SIG-M5 treated with dmso at 0.1 percent for 504 hours (cell line): ENCODE measurements at regions not wholly inside any gene's neighbourhood (a gene's known extent, or its start where the extent isn't known, plus 50 kb on each side); places are given as distances from the start of the nearest gene placed in this dataset.

ENCODE experiments used
- DNase-seq: peaks from one replicate; lab custom pipeline; 2025; ENCODE audit not compliant: unreplicated experiment; lab: John Stamatoyannopoulos, UW

- no peak for DNase-seq
Measured at GRCh38 chr1:22262583-22262982, 119.7 kb upstream of the WNT4 start.

- no peak for DNase-seq
Measured at GRCh38 chr1:22263359-22263758, 120.5 kb upstream of the WNT4 start.

- no peak for DNase-seq
Measured at GRCh38 chr1:22264464-22265341, 121.8 kb upstream of the WNT4 start.

- no peak for DNase-seq
Measured at GRCh38 chr1:22266141-22266540, 123.2 kb upstream of the WNT4 start.

GRCh38 chr1:22267413-22268175 lies 124.7 kb upstream of the WNT4 start:
- no peak for DNase-seq

GRCh38 chr1:22268327-22268726 lies 125.4 kb upstream of the WNT4 start:
- DNase-seq: no peak

- no peak for DNase-seq
Measured at GRCh38 chr1:22271847-22272801, 129.2 kb upstream of the WNT4 start.

GRCh38 chr1:22273686-22274681 lies 131.1 kb upstream of the WNT4 start:
- no peak for DNase-seq

- peak; percentile 9 for DNase-seq
Measured at GRCh38 chr1:22275167-22275566, 132.3 kb upstream of the WNT4 start.

GRCh38 chr1:22275626-22276395 lies 132.9 kb upstream of the WNT4 start:
- DNase-seq: peak; percentile 31

- no peak for DNase-seq
Measured at GRCh38 chr1:22276396-22276748, 133.5 kb upstream of the WNT4 start.

GRCh38 chr1:22277662-22278061 lies 134.8 kb upstream of the WNT4 start:
- DNase-seq: no peak

GRCh38 chr1:22279735-22280134 lies 136.8 kb upstream of the WNT4 start:
- no peak for DNase-seq

- DNase-seq: no peak
Measured at GRCh38 chr1:22280526-22280925, 137.6 kb upstream of the WNT4 start.

- no peak for DNase-seq
Measured at GRCh38 chr1:22281521-22282363, 138.8 kb upstream of the WNT4 start.

GRCh38 chr1:22282364-22282995 lies 139.6 kb upstream of the WNT4 start:
- DNase-seq: no peak

- DNase-seq: no peak
Measured at GRCh38 chr1:22283596-22283995, 140.7 kb upstream of the WNT4 start.

- no peak for DNase-seq
Measured at GRCh38 chr1:22284236-22284635, 141.3 kb upstream of the WNT4 start.
